ENCODE measurements at regions not wholly inside any gene's neighbourhood (a gene's known extent, or its start where the extent isn't known, plus 50 kb on each side); places are given as distances from the start of the nearest gene placed in this dataset.

- no peak for ATAC-seq
- no peak for TF ChIP-seq ZNF565 (CRISPR knock-in tag; conservative IDR thresholded peaks at IDR 0.05; ENCODE audit: low read depth)
Observed at GRCh38 chr18:1302861-1303260, 398.2 kb downstream of the ADCYAP1 start.

- ATAC-seq, result no peak
- TF ChIP-seq ESRRG (CRISPR knock-in tag; IDR thresholded peaks at IDR 0.05) (no peak), SNAI2 (CRISPR knock-in tag; IDR thresholded peaks at IDR 0.05) (no peak)
Observed at GRCh38 chr18:1304392-1304992, 399.8 kb downstream of the ADCYAP1 start.

GRCh38 chr18:1306641-1307040 lies 402.0 kb downstream of the ADCYAP1 start:
- no peak for TF ChIP-seq TOX (CRISPR knock-in tag; IDR thresholded peaks at IDR 0.05; ENCODE audit: borderline replicate concordance)
- no peak for TF ChIP-seq SNAI2 (CRISPR knock-in tag; IDR thresholded peaks at IDR 0.05)
- no peak for TF ChIP-seq ZFP3 (CRISPR knock-in tag; IDR thresholded peaks at IDR 0.05)
- no peak for TF ChIP-seq POU6F1 (CRISPR knock-in tag; IDR thresholded peaks at IDR 0.05; ENCODE audit: borderline replicate concordance, low read depth)
- no peak for TF ChIP-seq CREB5 (CRISPR knock-in tag; IDR thresholded peaks at IDR 0.05; ENCODE audit: low read depth)
- no peak for TF ChIP-seq RARB (CRISPR knock-in tag; IDR thresholded peaks at IDR 0.05)
- no peak for TF ChIP-seq ARNTL (CRISPR knock-in tag; IDR thresholded peaks at IDR 0.05; ENCODE audit: borderline replicate concordance, low read depth)
- no peak for TF ChIP-seq CSDC2 (CRISPR knock-in tag; IDR thresholded peaks at IDR 0.05)
- no peak for TF ChIP-seq PATZ1 (CRISPR knock-in tag; IDR thresholded peaks at IDR 0.05; ENCODE audit: borderline replicate concordance)
- ATAC-seq, result no peak

GRCh38 chr18:1308686-1309085 lies 404.0 kb downstream of the ADCYAP1 start:
- ATAC-seq, result no peak
- TF ChIP-seq ESRRG (CRISPR knock-in tag; IDR thresholded peaks at IDR 0.05), result no peak
- TF ChIP-seq ZNF8 (CRISPR knock-in tag; IDR thresholded peaks at IDR 0.05), result no peak
- TF ChIP-seq ZNF565 (CRISPR knock-in tag; conservative IDR thresholded peaks at IDR 0.05; ENCODE audit: low read depth), result no peak

- TF ChIP-seq TSHZ2 (CRISPR knock-in tag; IDR thresholded peaks at IDR 0.05), result no peak
- no peak for TF ChIP-seq ZFP30 (CRISPR knock-in tag; IDR thresholded peaks at IDR 0.05)
- no peak for TF ChIP-seq ESRRG (CRISPR knock-in tag; IDR thresholded peaks at IDR 0.05)
- no peak for TF ChIP-seq SNAI2 (CRISPR knock-in tag; IDR thresholded peaks at IDR 0.05)
- no peak for TF ChIP-seq ZFP3 (CRISPR knock-in tag; IDR thresholded peaks at IDR 0.05)
- no peak for TF ChIP-seq CSRNP3 (CRISPR knock-in tag; IDR thresholded peaks at IDR 0.05)
- no peak for TF ChIP-seq ARNTL (CRISPR knock-in tag; IDR thresholded peaks at IDR 0.05; ENCODE audit: borderline replicate concordance, low read depth)
- TF ChIP-seq GLIS3 (CRISPR knock-in tag; IDR thresholded peaks at IDR 0.05), result no peak
- TF ChIP-seq ZNF565 (CRISPR knock-in tag; conservative IDR thresholded peaks at IDR 0.05; ENCODE audit: low read depth), result no peak
- no peak for TF ChIP-seq ZNF70 (CRISPR knock-in tag; IDR thresholded peaks at IDR 0.05)
- TF ChIP-seq ZC3H10 (CRISPR knock-in tag; IDR thresholded peaks at IDR 0.05), result no peak
- TF ChIP-seq PPARA (CRISPR knock-in tag; IDR thresholded peaks at IDR 0.05; ENCODE audit: borderline replicate concordance), result no peak
- no peak for TF ChIP-seq CREB5 (CRISPR knock-in tag; IDR thresholded peaks at IDR 0.05; ENCODE audit: low read depth)
- no peak for TF ChIP-seq ZNF8 (CRISPR knock-in tag; IDR thresholded peaks at IDR 0.05)
- TF ChIP-seq ISL1 (CRISPR knock-in tag; IDR thresholded peaks at IDR 0.05), result no peak
- no peak for TF ChIP-seq RARB (CRISPR knock-in tag; IDR thresholded peaks at IDR 0.05)
- TF ChIP-seq BACH2 (CRISPR knock-in tag; IDR thresholded peaks at IDR 0.05; ENCODE audit: borderline replicate concordance), result no peak
- no peak for TF ChIP-seq PATZ1 (CRISPR knock-in tag; IDR thresholded peaks at IDR 0.05; ENCODE audit: borderline replicate concordance)
- no peak for TF ChIP-seq CSDC2 (CRISPR knock-in tag; IDR thresholded peaks at IDR 0.05)
- no peak for TF ChIP-seq TOX (CRISPR knock-in tag; IDR thresholded peaks at IDR 0.05; ENCODE audit: borderline replicate concordance)
- ATAC-seq, result no peak
Observed at GRCh38 chr18:1311376-1311775, 406.7 kb downstream of the ADCYAP1 start.

Measured in SK-N-SH treated with all-trans-retinoic acid at 6 μM for 48 hours (cell line).